ENCODE measurements at regions not wholly inside any gene's neighbourhood (a gene's known extent, or its start where the extent isn't known, plus 50 kb on each side); places are given as distances from the start of the nearest gene placed in this dataset.
A peak's percentile ranks its signal among the peaks of the same experiment; 100 is the strongest.

GRCh38 chrX:13411496-13412207 lies 91.8 kb upstream of the ATXN3L start:
- H3K4ac ChIP-seq (replicated peaks; ENCODE audit: insufficient read length, low read depth, low read length), result no peak overlapping the region
- H3K36me3 ChIP-seq (ENCODE audit: control insufficient read depth in 2 of 4, insufficient read depth in 4 of 4, low read length in 3 of 4), result no peaks in the 10 kb centered on the region
- FAIRE-seq (no peak), DNase-seq (ENCODE audit: low read depth in 1 of 2, low spot score in 2 of 2) (no peak)
- H4K5ac ChIP-seq (ENCODE audit: insufficient read length, low read depth, low read length), result peak overlapping the region; percentile 66
- H3K14ac ChIP-seq (ENCODE audit: insufficient read length), result no peak overlapping the region
- no peak overlapping the region for H2AFZ ChIP-seq (ENCODE audit: low read length)
- no peak overlapping the region for H3K56ac ChIP-seq (replicated peaks; ENCODE audit: insufficient read length, low read depth, low read length)
- no peak overlapping the region for H3K23ac ChIP-seq (ENCODE audit: insufficient read length)
- CTCF ChIA-PET (ENCODE audit: partially characterized antibody), result no interaction called here
- no peak overlapping the region for H4K91ac ChIP-seq (replicated peaks; ENCODE audit: insufficient read length, low read length)
- H3K9ac ChIP-seq (replicated peaks in 1 of 4; ENCODE audit: extremely low read depth in 1 of 4, low read depth in 3 of 4, low read length in 3 of 4), result no peak overlapping the region
- H3K18ac ChIP-seq (ENCODE audit: extremely low read depth, low read length), result no peak overlapping the region
- H2AK5ac ChIP-seq (ENCODE audit: low read depth, low read length), result no peak overlapping the region
- H3K23me2 ChIP-seq (ENCODE audit: low read depth, low read length), result no peaks in the 10 kb centered on the region
- H2BK12ac ChIP-seq (ENCODE audit: low read depth, low read length), result no peak overlapping the region
- no peaks in the 10 kb centered on the region for H4K20me1 ChIP-seq (replicated peaks in 1 of 2; ENCODE audit: control insufficient read depth in 1 of 2, insufficient read depth in 2 of 2, low read length in 2 of 2)
- no peak overlapping the region for H2BK120ac ChIP-seq (replicated peaks; ENCODE audit: low read depth, low read length)
- WGBS, 2 experiments (ENCODE audit: extremely low coverage in 1 of 2, insufficient coverage in 1 of 2, insufficient read length in 1 of 2, insufficient replicate concordance in 2 of 2, low coverage in 1 of 2, low lambda C conversion rate in 2 of 2, missing lambda C conversion rate in 1 of 2), result 22% methylated on average over 9 of the region's 10 CpGs; no CpG with 5 or more reads in 1 of the 2 experiments
- POLR2A ChIA-PET (ENCODE audit: partially characterized antibody), result interaction anchor here (1.6 kb wide), 1 partner anchor 437 kb away, joined by 3 read pairs; the partner anchor contains the start of gene TMSB4X
- no peak overlapping the region for H2BK5ac ChIP-seq (ENCODE audit: low read depth, low read length)
- H3K4me2 ChIP-seq (ENCODE audit: insufficient read depth in 1 of 2, low read depth in 2 of 2, low read length in 2 of 2), result peak overlapping the region; percentile 24 to 28; a peak in 3 of 4 replicates
- no peak overlapping the region for H3K27ac ChIP-seq (ENCODE audit: low read depth, low read length)
- H3K9me3 ChIP-seq (ENCODE audit: insufficient read depth in 2 of 2, low read depth in 1 of 2, low read length in 1 of 2), result no peaks in the 10 kb centered on the region
- H2BK20ac ChIP-seq (ENCODE audit: low read length), result no peak overlapping the region
- peaks cover 0 to 10% (median 1%) of the 10 kb centered on the region in 4 experiments; a peak in 3 of 7 replicates for H3K4me1 ChIP-seq (replicated peaks in 1 of 4; ENCODE audit: control insufficient read depth in 3 of 4, insufficient read depth in 4 of 4, low read length in 3 of 4)
- no peak overlapping the region for H2BK15ac ChIP-seq (ENCODE audit: low read length)
- H3K79me2 ChIP-seq (ENCODE audit: control insufficient read depth in 1 of 2, insufficient read depth in 2 of 2, low read length in 2 of 2), result no peaks in the 10 kb centered on the region
- peak overlapping the region in 1 of 4 experiments; percentile 30; a peak in 1 of 8 replicates for H3K4me3 ChIP-seq (ENCODE audit: extremely low read depth in 1 of 4, insufficient read depth in 2 of 4, low read depth in 3 of 4, low read length in 4 of 4)
- H4K8ac ChIP-seq (ENCODE audit: extremely low read depth, insufficient read depth, low read length), result no peak overlapping the region
- H3K79me1 ChIP-seq (ENCODE audit: low read depth, low read length), result no peaks in the 10 kb centered on the region
- H3K27me3 ChIP-seq (replicated peaks in 1 of 4; ENCODE audit: control insufficient read depth in 3 of 4, extremely low read depth in 1 of 4, insufficient read depth in 3 of 4, low read length in 3 of 4), result no peaks in the 10 kb centered on the region
- TF ChIP-seq KDM1A (IDR thresholded peaks at IDR 0.05; ENCODE audit: borderline replicate concordance, low read length) (no peak), ATF2 (IDR thresholded peaks at IDR 0.05; ENCODE audit: low read length) (no peak), RAD21 (IDR thresholded peaks at IDR 0.05 in 1 of 2, conservative IDR thresholded peaks at IDR 0.05 in 1 of 2; ENCODE audit: low read depth in 2 of 2, low read length in 2 of 2) (no peak), E2F6 (IDR thresholded peaks at IDR 0.05) (no peak), SUZ12 (IDR thresholded peaks at IDR 0.05; ENCODE audit: low read length) (no peak), PHF8 (conservative IDR thresholded peaks at IDR 0.05; ENCODE audit: low read depth, low read length) (no peak), MAFK (IDR thresholded peaks at IDR 0.05; ENCODE audit: low read depth, low read length) (no peak), EZH2 (IDR thresholded peaks at IDR 0.05; ENCODE audit: low read depth, low read length, severe bottlenecking) (no peak), TEAD4 (IDR thresholded peaks at IDR 0.05; ENCODE audit: low read depth, low read length) (no peak), RBBP5 (IDR thresholded peaks at IDR 0.05; ENCODE audit: borderline replicate concordance, low read depth, low read length) (no peak)

All from H1 (cell line).